Loucy (cell line): ENCODE measurements at regions not wholly inside any gene's neighbourhood (a gene's known extent, or its start where the extent isn't known, plus 50 kb on each side); places are given as distances from the start of the nearest gene placed in this dataset.

Experiments
- EZH2phosphoT487 ChIP-seq: fragments of 200-600 bp; IDR thresholded peaks from 2 replicates; pipeline ENCODE4 v1.6.1; 2018; ENCODE audit warnings: antibody characterized with exemption, mild to moderate bottlenecking, moderate library complexity, borderline replicate concordance
- TF ChIP-seq, protein P1 (sequence below): fragments of 200-600 bp; sonication (generic); conservative IDR thresholded peaks from 2 replicates; pipeline ENCODE4 v1.5.1; 2014; ENCODE audit warnings: mild to moderate bottlenecking, antibody characterized with exemption, low read length

DNA sequence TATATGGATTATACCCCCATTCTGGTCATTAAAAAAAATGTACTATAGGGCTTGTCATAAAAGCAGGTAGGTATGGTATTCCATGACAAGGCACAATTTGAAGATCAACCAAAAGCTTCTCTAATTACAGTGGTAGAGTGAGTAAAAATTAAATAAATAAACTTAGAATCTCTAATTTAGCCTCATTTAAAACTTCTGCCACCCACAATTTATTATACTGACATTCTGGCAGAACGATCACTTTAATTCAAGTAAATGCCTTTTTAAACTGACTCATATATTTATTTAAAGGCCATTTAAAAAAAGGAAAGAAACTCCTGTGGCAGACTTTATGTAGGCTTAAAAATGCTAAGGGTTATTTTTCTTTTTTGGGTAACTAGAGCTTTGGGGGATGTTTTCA lies 68.3 kb upstream of the PHACTR2 start:
- TF ChIP-seq, protein P1, sequence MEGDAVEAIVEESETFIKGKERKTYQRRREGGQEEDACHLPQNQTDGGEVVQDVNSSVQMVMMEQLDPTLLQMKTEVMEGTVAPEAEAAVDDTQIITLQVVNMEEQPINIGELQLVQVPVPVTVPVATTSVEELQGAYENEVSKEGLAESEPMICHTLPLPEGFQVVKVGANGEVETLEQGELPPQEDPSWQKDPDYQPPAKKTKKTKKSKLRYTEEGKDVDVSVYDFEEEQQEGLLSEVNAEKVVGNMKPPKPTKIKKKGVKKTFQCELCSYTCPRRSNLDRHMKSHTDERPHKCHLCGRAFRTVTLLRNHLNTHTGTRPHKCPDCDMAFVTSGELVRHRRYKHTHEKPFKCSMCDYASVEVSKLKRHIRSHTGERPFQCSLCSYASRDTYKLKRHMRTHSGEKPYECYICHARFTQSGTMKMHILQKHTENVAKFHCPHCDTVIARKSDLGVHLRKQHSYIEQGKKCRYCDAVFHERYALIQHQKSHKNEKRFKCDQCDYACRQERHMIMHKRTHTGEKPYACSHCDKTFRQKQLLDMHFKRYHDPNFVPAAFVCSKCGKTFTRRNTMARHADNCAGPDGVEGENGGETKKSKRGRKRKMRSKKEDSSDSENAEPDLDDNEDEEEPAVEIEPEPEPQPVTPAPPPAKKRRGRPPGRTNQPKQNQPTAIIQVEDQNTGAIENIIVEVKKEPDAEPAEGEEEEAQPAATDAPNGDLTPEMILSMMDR = no peak
- no peak for TF ChIP-seq EZH2phosphoT487
